HCT116 (cell line): ENCODE measurements at regions not wholly inside any gene's neighbourhood (a gene's known extent, or its start where the extent isn't known, plus 50 kb on each side); places are given as distances from the start of the nearest gene placed in this dataset.

ENCODE experiments used
- ATAC-seq: fragments of 200-7000 bp; cut with Tn5 transposase; 2 replicates; pipeline ENCODE4 v1.9.1; 2020; ENCODE audit warnings: mild to moderate bottlenecking, moderate library complexity
- BruUV-seq: library from RNA; stranded (reverse); fragments of 400-500 nt; replicated peaks from 2 replicates; lab custom pipeline; 2021; lab: Mats Ljungman, UMichigan
- CTCF ChIA-PET: fragments of 300-600 bp; sonication (Branson Sonifier 250); formaldehyde crosslinking; loops from one replicate; lab custom pipeline; 2021; ENCODE audit warnings: antibody characterized with exemption; lab: Charles Lee
- POLR2A ChIA-PET: fragments of 300-600, 350-600 bp; sonication (Branson Sonifier 250); formaldehyde crosslinking; loops from one replicate; lab custom pipeline; 2021; ENCODE audit warnings: antibody characterized with exemption; lab: Charles Lee
- RAD21 ChIA-PET, 2 experiments: fragments of 300-600 bp; sonication (Branson Sonifier 250); formaldehyde crosslinking; loops; one replicate each; lab custom pipeline; 2023; ENCODE audit warnings: low total read pairs in 2 of 2; ENCODE audit not compliant: uncharacterized antibody in 2 of 2, unreplicated experiment in 2 of 2, low non-redundant PET in 1 of 2; lab: Charles Lee
- DNase-seq: peaks from one replicate; pipeline ENCODE4 v3.0.0-alpha.2; 2010; ENCODE audit warnings: low read depth, low spot score
- H2AFZ ChIP-seq: fragments of 200-600 bp; shearing (Covaris generic), sonication (generic); 2 replicates; pipeline ENCODE4 v1.6.1; 2017; ENCODE audit warnings: low read depth, mixed run types, mixed read lengths, antibody characterized with exemption, low read length; ENCODE audit not compliant: poor library complexity, severe bottlenecking
- H3K27ac ChIP-seq: 2 replicates; pipeline ENCODE4 v1.5.1; 2012; ENCODE audit warnings: low read depth, low read length
- H3K27me3 ChIP-seq: fragments of 200-600 bp; sonication (generic); 2 replicates; pipeline ENCODE4 v1.6.1; 2016; ENCODE audit warnings: mixed run types, low read length, mixed read lengths; ENCODE audit not compliant: insufficient read depth
- H3K36me3 ChIP-seq, 2 experiments: fragments of 200-500 bp in 1 of 2; fragments of 200-600 bp in 1 of 2; sonication (Bioruptor generic) in 1 of 2; sonication (generic) in 1 of 2; 2 replicates each; pipeline versions ENCODE4 v1.5.1 to v1.6.1; 2014 to 2016; ENCODE audit warnings: low read length in 2 of 2, inconsistent platforms in 1 of 2, mixed read lengths in 1 of 2, mixed run types in 1 of 2; ENCODE audit not compliant: insufficient read depth in 2 of 2, control insufficient read depth in 1 of 2
- H3K4me1 ChIP-seq, 2 experiments: fragments of 200-600 bp in 1 of 2; sonication (generic) in 1 of 2; 2 replicates each; pipeline versions ENCODE4 v1.5.1 to v1.6.1; 2012 to 2017; ENCODE audit warnings: low read length in 2 of 2, inconsistent platforms in 1 of 2, mild to moderate bottlenecking in 1 of 2, mixed read lengths in 1 of 2, mixed run types in 1 of 2, moderate library complexity in 1 of 2; ENCODE audit not compliant: insufficient read depth in 2 of 2, control insufficient read depth in 1 of 2
- H3K4me2 ChIP-seq: fragments of 200-600 bp; sonication (generic); 2 replicates; pipeline ENCODE4 v1.6.1; 2017; ENCODE audit warnings: mixed run types, low read length, mixed read lengths
- H3K4me3 ChIP-seq, 2 experiments: fragments of 200-600 bp in 1 of 2; sonication (generic) in 1 of 2; replicated peaks in 1 of 2; 2 replicates each; pipeline ENCODE4 v1.5.1; 2011 to 2016; ENCODE audit warnings: low read length in 2 of 2, control low read depth in 1 of 2, low read depth in 1 of 2, mild to moderate bottlenecking in 1 of 2, mixed read lengths in 1 of 2, mixed run types in 1 of 2
- H3K79me2 ChIP-seq: fragments of 200-600 bp; sonication (generic); 2 replicates; pipeline ENCODE4 v1.6.1; 2017; ENCODE audit warnings: mild to moderate bottlenecking, mixed run types, low read length, moderate library complexity, mixed read lengths; ENCODE audit not compliant: insufficient read depth
- H3K9ac ChIP-seq: fragments of 200-600 bp; sonication (generic); 2 replicates; pipeline ENCODE4 v1.6.1; 2016; ENCODE audit warnings: low read length, mixed read lengths
- H3K9me2 ChIP-seq: fragments of 200-600 bp; sonication (generic), shearing (Covaris generic); 2 replicates; pipeline ENCODE4 v1.6.1; 2017; ENCODE audit warnings: mixed run types, mild to moderate bottlenecking, moderate library complexity; ENCODE audit not compliant: insufficient read depth
- H3K9me3 ChIP-seq, 2 experiments: fragments of 200-500 bp in 1 of 2; fragments of 200-600 bp in 1 of 2; sonication (Bioruptor generic) in 1 of 2; sonication (generic) in 1 of 2; 2 replicates each; pipeline ENCODE4 v1.6.1; 2014 to 2017; ENCODE audit warnings: low read length in 2 of 2, mixed read lengths in 2 of 2, inconsistent platforms in 1 of 2, low read depth in 1 of 2, mild to moderate bottlenecking in 1 of 2, mixed run types in 1 of 2, moderate library complexity in 1 of 2; ENCODE audit not compliant: control insufficient read depth in 1 of 2, insufficient read depth in 1 of 2
- H4K20me1 ChIP-seq: fragments of 200-600 bp; sonication (generic), shearing (Covaris generic); 2 replicates; pipeline ENCODE4 v1.6.1; 2017; ENCODE audit warnings: mixed run types, mild to moderate bottlenecking, moderate library complexity; ENCODE audit not compliant: insufficient read depth
- CBX3 ChIP-seq: IDR thresholded peaks from 2 replicates; pipeline ENCODE4 v1.6.1; 2012; ENCODE audit warnings: low read depth
- CEBPB ChIP-seq: IDR thresholded peaks from 2 replicates; pipeline ENCODE4 v1.6.1; 2012; ENCODE audit warnings: low read depth
- EZH2phosphoT487 ChIP-seq: fragments of 200-600 bp; IDR thresholded peaks from 2 replicates; pipeline ENCODE4 v1.6.1; 2018; ENCODE audit warnings: antibody characterized with exemption, borderline replicate concordance
- FOSL1 ChIP-seq: IDR thresholded peaks from 2 replicates; pipeline ENCODE4 v1.6.1; 2012; ENCODE audit warnings: low read depth
- POLR2A ChIP-seq: IDR thresholded peaks from 2 replicates; pipeline ENCODE4 v1.7.0; 2011; ENCODE audit warnings: borderline replicate concordance; ENCODE audit not compliant: insufficient read depth, insufficient read length; ENCODE audit errors: extremely low read depth
- RAD21 ChIP-seq: IDR thresholded peaks from 2 replicates; pipeline ENCODE4 v1.6.1; 2012; ENCODE audit warnings: low read depth, mild to moderate bottlenecking
- SIN3A ChIP-seq: IDR thresholded peaks from 2 replicates; pipeline ENCODE4 v1.6.1; 2012; ENCODE audit warnings: low read depth
- SP1 ChIP-seq: IDR thresholded peaks from 2 replicates; pipeline ENCODE4 v1.6.1; 2012; ENCODE audit warnings: low read depth
- YY1 ChIP-seq: IDR thresholded peaks from 2 replicates; pipeline ENCODE4 v1.6.1; 2011; ENCODE audit warnings: low read length, low read depth, moderate library complexity, mild to moderate bottlenecking; ENCODE audit not compliant: insufficient replicate concordance; ENCODE audit errors: extremely low read depth
- ZNF274 ChIP-seq: fragments of 200-500 bp; sonication (Bioruptor generic); IDR thresholded peaks from 2 replicates; pipeline ENCODE4 v1.6.1; 2014; ENCODE audit warnings: mild to moderate bottlenecking, low read depth, low read length, inconsistent platforms
- intact Hi-C: fragments of 100-400 bp; cut with micrococcal nuclease; formaldehyde crosslinking; loops from 2 replicates; pipeline ENCODE4 v1.10.0; 2022
- TF ChIP-seq, protein P1 (sequence below): IDR thresholded peaks from 2 replicates; pipeline ENCODE4 v1.6.1; 2011; ENCODE audit warnings: mild to moderate bottlenecking, low read length, moderate library complexity; ENCODE audit not compliant: insufficient replicate concordance; ENCODE audit errors: extremely low read depth
- TF ChIP-seq, protein P2 (sequence below): IDR thresholded peaks from 2 replicates; pipeline ENCODE4 v1.6.1; 2012
- TF ChIP-seq, protein P3 (sequence below), 3 experiments: fragments of 200-600 bp in 1 of 3; sonication (generic) in 1 of 3; IDR thresholded peaks in 2 of 3; conservative IDR thresholded peaks in 1 of 3; 2 replicates each; pipeline ENCODE4 v1.5.1; 2012 to 2017; ENCODE audit warnings: low read depth in 2 of 3, low read length in 2 of 3, antibody characterized with exemption in 1 of 3, borderline replicate concordance in 1 of 3, control low read depth in 1 of 3, mild to moderate bottlenecking in 1 of 3, mixed read lengths in 1 of 3, mixed run types in 1 of 3, moderate library complexity in 1 of 3; ENCODE audit not compliant: insufficient read depth in 1 of 3
- TF ChIP-seq, protein P4 (sequence below): IDR thresholded peaks from 2 replicates; pipeline ENCODE4 v1.6.1; 2012

DNA sequence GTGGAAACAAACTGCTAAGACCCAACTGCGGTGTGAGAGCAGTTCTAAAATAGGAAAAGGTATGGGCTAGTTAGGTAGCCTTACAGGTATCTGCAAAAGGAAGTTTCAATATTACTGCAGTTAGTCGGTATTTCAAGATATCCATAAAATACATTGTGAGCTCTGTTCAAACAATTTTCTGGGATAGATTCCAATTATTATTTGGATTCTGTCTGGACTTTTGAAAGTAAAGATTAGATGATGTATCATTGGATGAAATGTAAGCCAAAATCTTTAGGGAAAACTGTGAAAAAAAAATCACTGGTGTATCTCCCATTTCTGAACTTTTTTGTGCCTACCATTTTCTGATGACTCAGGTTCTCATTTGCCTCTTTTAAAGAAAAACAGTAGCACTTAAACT, 621.6 kb downstream of the CCER1 start:
- Histone ChIP-seq H3K36me3 (no peaks in the 10 kb centered on the region), H3K9me2 (no peaks in the 10 kb centered on the region), H3K79me2 (no peaks in the 10 kb centered on the region), H3K27ac (no peak overlapping the region), H3K9me3 (no peaks in the 10 kb centered on the region), H4K20me1 (no peaks in the 10 kb centered on the region), H3K9ac (no peak overlapping the region), H3K27me3 (no peaks in the 10 kb centered on the region), H3K4me3 (no peak overlapping the region), H3K4me2 (no peak overlapping the region), H3K4me1 (no peaks in the 10 kb centered on the region), H2AFZ (no peak overlapping the region)
- ATAC-seq (no peak), DNase-seq (no peak)
- ChIA-PET POLR2A (no interaction called here), RAD21 (no interaction called here), CTCF (no interaction called here)
- no TSS peak for BruUV-seq
- TF ChIP-seq, protein P1, sequence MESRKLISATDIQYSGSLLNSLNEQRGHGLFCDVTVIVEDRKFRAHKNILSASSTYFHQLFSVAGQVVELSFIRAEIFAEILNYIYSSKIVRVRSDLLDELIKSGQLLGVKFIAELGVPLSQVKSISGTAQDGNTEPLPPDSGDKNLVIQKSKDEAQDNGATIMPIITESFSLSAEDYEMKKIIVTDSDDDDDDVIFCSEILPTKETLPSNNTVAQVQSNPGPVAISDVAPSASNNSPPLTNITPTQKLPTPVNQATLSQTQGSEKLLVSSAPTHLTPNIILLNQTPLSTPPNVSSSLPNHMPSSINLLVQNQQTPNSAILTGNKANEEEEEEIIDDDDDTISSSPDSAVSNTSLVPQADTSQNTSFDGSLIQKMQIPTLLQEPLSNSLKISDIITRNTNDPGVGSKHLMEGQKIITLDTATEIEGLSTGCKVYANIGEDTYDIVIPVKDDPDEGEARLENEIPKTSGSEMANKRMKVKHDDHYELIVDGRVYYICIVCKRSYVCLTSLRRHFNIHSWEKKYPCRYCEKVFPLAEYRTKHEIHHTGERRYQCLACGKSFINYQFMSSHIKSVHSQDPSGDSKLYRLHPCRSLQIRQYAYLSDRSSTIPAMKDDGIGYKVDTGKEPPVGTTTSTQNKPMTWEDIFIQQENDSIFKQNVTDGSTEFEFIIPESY, result no peak
- TF ChIP-seq, protein P2, sequence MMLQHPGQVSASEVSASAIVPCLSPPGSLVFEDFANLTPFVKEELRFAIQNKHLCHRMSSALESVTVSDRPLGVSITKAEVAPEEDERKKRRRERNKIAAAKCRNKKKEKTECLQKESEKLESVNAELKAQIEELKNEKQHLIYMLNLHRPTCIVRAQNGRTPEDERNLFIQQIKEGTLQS, result no peak
- TF ChIP-seq YY1 (no peak), EZH2phosphoT487 (no peak), POLR2A (no peak), ZNF274 (no peak), CBX3 (no peak)
- intact Hi-C loops, result no loop called here

DNA sequence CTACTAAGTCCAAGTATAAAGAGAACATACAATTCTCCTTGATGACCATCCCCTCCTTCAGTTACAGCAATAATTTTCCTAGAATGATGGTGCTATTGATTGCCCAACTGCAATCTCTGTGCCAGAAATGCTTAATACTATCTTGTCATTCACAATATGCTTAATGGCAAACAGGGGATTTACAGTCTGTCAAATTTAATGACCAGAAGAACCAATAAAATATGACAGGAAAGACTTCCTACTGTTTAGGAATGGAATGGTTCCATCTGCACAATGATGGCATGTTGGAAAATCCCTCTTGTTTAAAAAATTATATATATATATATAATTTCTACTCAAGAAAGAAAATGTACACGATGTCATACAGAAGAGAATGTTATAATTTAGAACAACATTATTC, 623.2 kb downstream of the CCER1 start:
- intact Hi-C loops, result no loop called here
- H4K20me1 ChIP-seq, result no peaks in the 10 kb centered on the region
- no TSS peak for BruUV-seq
- TF ChIP-seq YY1 (no peak), SP1 (no peak), SIN3A (no peak), FOSL1 (no peak), CBX3 (no peak), RAD21 (no peak), CEBPB (no peak)
- TF ChIP-seq, protein P3, sequence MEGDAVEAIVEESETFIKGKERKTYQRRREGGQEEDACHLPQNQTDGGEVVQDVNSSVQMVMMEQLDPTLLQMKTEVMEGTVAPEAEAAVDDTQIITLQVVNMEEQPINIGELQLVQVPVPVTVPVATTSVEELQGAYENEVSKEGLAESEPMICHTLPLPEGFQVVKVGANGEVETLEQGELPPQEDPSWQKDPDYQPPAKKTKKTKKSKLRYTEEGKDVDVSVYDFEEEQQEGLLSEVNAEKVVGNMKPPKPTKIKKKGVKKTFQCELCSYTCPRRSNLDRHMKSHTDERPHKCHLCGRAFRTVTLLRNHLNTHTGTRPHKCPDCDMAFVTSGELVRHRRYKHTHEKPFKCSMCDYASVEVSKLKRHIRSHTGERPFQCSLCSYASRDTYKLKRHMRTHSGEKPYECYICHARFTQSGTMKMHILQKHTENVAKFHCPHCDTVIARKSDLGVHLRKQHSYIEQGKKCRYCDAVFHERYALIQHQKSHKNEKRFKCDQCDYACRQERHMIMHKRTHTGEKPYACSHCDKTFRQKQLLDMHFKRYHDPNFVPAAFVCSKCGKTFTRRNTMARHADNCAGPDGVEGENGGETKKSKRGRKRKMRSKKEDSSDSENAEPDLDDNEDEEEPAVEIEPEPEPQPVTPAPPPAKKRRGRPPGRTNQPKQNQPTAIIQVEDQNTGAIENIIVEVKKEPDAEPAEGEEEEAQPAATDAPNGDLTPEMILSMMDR (IDR thresholded peaks at IDR 0.05 in 2 of 3, conservative IDR thresholded peaks at IDR 0.05 in 1 of 3; ENCODE audit: borderline replicate concordance in 1 of 3, insufficient read depth in 1 of 3, low read depth in 2 of 3, low read length in 2 of 3), result no peak
- TF ChIP-seq, protein P4, sequence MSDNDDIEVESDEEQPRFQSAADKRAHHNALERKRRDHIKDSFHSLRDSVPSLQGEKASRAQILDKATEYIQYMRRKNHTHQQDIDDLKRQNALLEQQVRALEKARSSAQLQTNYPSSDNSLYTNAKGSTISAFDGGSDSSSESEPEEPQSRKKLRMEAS, result no peak
- TF ChIP-seq, protein P2, result no peak
- TF ChIP-seq, protein P1, result no peak
- no peaks in the 10 kb centered on the region for H3K9me3 ChIP-seq
- no peak overlapping the region for H3K27ac ChIP-seq
- no peaks in the 10 kb centered on the region for H3K4me1 ChIP-seq
- H3K9ac ChIP-seq, result no peak overlapping the region
- H3K27me3 ChIP-seq, result no peaks in the 10 kb centered on the region
- ChIA-PET RAD21 (no interaction called here), POLR2A (no interaction called here), CTCF (no interaction called here)
- H2AFZ ChIP-seq, result no peak overlapping the region
- H3K4me3 ChIP-seq, result no peak overlapping the region
- no peaks in the 10 kb centered on the region for H3K36me3 ChIP-seq
- no peaks in the 10 kb centered on the region for H3K9me2 ChIP-seq
- DNase-seq (no peak), ATAC-seq (no peak)
- H3K79me2 ChIP-seq, result no peaks in the 10 kb centered on the region
- no peak overlapping the region for H3K4me2 ChIP-seq
